HG03432 (cell line): ENCODE measurements at regions not wholly inside any gene's neighbourhood (a gene's known extent, or its start where the extent isn't known, plus 50 kb on each side); places are given as distances from the start of the nearest gene placed in this dataset.

ENCODE experiments used
- ATAC-seq: cut with Tn5 transposase; IDR thresholded peaks from one replicate; pipeline ENCODE4 v1.9.1; 2021; ENCODE audit warnings: mild to moderate bottlenecking, moderate library complexity; ENCODE audit not compliant: unreplicated experiment

DNA sequence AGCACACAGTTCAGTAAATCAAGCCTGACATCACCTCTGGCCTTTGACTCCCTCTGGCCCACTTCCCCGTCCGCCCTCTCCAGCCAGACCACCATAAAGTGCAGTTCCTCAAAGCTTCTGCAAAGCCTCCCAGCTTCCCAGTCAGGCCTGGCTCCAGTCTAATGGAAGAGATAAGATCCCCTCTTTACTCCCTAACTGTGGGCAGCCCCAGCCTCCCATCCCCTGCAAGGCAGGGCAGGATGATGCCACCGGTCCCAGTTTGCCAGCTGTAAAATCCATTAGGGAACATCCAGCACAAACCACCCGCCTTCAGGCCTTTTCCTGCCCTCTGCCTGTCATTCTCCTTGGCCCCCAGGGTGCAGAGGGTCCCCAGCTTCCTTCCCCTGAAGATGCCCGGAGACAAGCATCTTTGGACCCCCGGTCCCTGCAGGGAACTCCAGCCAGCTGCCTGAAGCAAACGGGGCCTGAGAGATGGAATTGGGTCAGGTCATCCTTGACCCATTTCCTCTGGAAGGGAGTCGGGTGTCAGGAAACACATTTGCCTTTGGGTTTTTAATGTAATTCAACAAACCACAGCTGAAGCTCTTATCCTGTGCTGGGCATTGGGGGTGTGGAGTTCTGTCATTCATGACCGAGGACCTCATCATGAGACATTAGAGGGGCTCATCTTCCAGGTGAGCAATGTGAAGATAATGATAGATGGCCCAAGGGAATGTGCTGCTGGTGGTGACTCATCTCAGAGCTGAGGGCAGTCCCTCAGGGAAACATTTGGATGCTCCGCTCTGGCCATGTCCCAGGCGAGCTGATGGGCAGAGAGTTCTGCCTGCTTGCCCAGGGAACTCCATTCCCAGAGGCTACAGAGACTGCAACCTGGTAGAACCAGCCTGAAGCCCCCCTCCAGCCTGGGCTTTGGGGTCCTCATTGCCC is 93.8 kb upstream of the CLMN start:
- ATAC-seq: no peak

DNA sequence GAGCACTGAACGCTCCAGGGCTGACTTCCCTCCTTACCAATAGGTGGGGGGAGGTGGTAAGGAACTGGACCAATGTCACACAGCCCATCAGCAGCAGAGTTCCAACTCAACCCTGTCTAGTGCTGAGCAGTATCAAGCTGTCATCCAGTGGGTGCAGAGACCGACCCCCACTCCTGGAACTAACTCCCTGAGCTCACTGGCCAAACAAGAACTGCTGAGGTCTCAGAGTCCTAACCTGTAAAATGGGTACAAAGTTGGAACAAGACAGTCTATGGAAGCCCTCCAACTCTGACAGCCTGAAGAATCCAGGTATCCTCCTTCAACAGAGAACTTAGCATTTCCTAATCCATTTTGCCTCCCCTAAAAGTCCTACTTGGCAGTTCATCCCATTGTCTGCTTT is 91.1 kb upstream of the CLMN start:
- no peak for ATAC-seq

DNA sequence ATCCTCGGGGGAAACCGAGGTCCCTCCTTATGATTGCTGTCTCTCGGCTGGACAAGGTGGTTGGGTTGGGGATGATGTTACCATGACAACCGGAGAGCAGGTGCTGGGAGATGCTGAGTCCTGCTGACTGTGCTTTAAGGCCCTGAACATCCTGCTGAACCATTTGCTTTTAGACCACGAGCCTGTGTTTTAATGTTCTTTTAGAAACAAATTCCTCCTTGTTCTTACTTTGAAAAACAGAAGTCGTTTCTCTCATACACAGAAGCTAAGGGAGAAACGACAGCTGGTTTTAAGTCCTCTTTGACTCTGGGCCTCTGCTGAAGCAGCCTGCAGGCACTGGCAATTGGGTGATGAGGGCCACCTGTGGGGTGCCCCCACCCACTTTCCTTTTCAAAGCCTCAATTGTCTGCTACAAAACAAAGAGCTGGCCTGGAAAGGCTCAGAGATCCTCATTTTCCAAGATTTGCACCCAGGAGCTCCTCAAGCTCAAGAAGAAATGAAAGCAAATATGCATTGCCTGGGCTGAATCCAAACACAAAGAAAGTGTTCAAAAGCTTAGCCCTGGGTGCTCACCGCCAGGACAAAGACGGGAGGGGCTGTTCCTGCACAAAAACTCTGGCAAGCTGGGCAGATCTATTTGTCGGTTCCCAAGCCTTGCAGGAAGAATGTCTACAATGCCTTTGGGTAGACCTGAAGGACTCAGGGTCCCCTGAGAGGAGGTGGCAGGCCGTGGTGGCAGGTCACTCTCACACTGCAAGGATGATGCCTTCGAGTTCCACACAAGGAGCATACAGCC is 90.0 kb upstream of the CLMN start:
- no peak for ATAC-seq

DNA sequence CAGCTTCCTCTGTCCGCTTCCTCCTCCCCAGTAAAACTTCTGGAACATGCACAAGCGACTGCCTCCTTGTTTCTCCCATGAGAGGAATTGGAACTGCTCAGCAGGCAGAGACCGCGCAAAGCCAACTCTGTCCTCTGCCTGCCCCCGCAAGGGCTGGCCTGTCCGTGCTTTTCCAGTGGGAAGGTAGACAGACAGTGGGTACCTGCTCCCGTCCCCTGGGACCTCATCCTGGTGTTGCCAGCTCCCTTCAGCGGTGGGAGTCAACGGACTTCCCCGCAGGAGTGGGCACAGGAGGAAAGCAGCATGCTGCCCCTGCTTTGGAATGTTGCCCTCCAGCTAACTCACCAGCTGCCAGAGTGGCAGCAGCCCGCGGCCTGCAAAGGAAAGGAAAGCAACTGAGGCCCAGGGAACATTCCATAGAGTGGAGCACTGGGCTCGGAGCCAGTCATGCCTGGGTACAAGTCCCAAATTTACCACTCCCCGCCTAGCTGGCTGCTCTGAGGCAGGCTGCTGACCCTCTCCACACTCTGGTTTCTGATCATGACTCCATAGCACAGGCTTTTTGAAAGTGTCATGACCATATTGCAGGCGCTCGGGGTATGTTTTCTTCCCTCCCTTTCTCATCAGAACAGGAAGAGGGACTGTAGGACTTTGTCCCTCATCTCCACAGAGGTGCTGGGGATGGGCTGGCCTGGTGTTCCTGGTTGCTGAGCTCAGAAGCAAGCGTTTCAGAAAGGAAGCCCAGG is 89.2 kb upstream of the CLMN start:
- no peak for ATAC-seq

DNA sequence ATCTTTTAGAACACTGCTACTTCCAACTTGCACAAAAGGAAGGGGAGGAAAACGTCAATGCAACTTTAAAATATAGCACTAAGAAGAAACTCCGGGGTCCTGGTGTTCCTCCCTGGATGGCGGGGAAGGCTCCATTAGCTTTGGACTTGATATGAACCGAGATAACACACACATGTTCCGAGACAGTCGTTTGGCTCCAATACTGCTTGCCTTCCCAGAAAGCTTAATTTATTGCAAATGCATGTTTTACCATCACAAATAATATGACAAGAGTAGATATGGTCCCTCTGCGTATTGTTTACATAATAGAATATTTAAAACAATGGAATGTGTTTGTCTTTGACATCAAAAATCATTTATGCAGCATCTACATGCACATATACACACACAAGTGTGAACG is 87.6 kb upstream of the CLMN start:
- ATAC-seq: no peak

DNA sequence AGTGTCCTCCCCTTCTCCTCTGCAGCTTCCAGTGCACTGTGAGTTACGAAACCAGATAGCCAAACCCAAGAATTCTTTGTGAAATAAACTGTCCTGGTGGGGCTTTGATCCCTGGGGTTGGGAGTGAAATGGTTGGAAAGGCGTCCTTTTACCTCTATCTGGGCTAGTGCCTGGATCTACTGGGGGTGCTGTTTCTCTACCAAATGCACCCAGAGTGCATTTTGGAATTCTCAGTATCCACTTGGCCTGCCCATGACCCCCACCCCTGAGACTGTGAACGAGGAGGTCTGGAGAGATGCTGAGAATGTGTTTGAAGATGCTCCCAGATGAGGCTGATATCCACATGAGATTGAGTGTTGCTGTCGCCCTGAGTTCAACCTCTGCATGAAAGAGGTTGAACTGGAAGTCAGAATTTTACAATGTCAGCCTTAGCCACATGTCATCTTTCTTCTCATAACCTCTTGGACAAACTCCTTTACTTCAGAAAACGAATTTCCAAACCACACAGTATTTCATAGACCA is 87.1 kb upstream of the CLMN start:
- no peak for ATAC-seq

DNA sequence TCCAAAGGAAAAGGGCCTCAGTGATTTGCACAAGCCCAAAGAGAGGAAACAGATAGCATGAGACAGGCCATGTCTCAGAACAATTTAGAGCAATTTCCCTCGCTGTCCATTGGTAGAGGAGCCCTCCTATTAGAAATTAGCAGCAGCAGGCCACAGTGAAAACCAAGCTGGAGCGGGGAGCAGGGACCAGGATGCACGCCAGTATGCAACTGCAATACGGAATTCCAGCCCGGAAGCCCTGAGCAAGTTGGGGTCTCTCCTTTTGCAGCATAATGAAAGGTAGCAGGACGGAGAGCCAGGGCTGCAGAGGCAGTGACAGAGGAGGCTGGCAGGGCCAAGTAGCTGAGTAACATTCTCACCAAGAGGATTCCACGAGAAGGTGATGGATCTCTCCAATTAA is 84.9 kb upstream of the CLMN start:
- ATAC-seq: no peak

DNA sequence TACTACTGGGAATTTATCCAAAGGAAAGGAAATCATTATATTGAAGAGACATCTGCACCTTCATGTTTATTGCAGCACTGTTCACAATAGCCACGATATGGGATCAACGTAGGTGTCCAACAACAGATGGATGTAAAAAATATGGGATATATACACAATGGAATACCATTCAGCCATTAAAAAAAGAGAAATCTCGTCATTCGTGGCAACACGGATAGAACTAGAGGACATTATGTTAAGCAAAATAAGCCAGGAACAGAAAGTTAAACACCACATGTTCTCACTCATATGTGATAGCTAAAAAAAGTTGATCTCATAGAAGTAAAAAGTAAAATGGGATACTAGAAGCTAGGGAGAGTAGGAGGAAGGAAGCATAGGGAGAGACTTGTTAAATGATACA is 82.9 kb upstream of the CLMN start:
- no peak for ATAC-seq

DNA sequence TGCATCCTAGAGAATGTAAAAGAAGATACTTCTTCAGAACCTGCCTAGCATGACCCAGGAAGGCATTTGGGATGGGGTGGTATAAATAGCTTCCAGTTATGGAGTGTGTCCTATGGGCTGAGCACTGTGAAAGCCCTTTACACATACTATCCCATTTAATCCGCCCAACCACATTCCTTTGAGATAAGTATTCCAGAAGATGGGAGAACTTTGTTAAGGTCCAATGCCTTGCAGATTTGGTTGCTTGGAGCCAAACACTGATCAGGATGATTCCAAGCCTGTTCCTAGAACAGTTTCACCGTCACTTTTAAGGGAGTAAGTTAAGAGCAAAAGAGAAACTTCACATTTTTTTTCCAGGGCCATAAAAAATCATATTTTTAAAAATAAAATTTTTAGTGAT is 82.5 kb upstream of the CLMN start:
- ATAC-seq: no peak

DNA sequence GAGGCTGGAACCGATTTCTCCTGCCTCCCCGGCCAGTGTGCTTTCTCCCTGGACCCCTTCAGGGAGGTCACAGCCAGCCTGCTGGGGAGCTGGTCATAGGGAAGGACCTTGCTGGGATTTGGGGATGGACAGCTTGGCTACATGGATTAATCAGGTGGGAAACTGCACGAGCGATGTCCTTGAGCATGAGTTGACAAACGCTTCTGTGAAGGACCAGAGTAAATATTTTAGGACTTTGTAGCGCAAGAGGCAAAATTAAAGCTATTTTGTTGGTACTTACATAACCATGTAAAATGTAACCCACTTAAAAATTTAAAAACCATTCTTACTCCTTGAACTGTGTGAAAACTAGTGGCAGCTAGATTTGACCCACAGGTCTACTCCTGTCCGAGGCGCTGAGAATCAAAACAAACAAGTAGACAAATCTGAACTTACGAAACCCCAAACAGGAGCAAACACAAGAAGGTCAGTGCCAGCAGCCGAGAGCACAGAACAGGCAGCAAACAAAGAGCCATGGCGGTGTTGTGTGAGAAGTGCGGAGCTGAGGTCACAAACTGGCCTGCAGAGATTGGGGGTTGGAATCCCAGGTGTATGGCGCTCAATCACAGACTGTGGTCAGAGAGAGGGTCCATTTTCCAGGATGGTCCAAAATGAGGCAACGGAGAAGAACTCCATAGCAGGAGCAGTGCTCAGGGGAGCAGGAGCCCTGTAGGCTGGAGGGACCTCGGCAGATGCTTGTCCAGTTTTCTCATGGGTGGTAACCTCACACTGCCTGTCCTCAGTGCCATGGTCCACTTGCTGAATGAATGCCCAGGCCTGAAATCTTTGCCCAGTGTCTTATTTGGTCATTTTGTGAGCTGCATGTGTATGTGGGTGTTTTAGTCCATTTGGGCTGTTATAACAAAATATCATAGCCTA is 79.2 kb upstream of the CLMN start:
- no peak for ATAC-seq

DNA sequence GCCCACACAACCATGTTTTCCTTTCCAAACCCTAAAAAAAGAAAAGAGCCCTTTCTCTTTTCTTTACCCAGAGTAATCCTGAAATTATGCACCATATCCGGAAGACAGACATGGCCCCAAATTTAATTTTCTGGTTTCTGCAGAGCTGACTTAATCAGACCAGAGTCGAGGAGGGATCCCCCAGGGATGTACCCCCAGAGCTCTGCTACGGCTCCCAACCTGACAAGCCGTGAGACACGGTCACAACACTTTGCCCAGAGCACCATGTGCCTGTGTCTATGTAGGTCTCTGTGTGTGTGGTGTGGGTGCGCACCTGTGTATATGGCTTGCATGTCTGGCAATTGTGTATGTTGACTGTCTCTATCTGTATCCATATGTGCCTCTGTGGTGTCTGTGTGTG is 77.6 kb upstream of the CLMN start:
- ATAC-seq: no peak

DNA sequence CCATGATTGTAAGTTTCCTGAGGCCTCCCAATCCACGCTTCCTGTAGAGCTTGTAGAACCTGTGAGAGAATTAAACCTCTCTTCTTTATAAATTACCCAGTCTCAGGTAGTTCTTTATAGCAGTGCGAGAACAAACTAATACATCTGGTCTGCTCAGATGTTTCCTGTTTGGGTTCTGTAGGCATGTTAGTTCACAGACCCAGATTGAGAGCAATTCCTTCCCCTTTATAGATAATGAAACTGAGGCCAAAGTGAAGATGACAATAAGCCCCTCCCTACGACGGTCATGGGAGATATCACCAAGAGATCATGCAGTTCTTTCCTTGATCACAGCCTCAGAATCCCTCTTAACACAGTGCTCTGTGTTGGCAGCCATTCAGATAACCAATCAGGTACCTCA is 76.5 kb upstream of the CLMN start:
- no peak for ATAC-seq

DNA sequence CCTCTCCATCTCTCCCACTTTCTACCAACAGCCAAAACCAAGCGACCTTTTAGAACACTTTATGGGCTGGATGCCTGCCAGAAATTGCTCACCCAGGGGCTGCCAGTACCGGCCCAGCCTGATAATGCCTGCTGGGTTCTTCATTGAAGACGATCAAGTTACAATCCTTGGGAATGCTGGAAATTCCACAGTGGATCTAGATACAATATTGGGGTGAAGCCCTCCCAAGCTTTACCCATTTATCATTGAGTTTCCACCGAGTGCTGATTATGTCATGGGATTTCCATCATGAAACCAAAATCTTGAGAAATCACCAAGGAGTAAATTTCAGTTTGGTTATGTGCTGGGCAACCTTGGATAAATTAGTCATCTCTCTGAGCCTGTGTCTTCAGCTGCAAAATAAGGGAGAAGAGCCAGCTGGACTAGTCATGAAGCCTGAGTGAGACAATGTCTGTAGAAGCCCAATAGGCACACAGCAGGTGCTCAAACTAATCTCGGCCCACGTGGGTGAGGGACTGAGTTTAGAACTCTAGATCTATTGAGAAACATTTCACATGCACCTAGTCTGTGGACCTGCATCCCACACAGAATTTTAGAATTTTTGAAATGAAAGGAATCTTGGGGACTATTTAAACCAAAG is 75.5 kb upstream of the CLMN start:
- no peak for ATAC-seq

DNA sequence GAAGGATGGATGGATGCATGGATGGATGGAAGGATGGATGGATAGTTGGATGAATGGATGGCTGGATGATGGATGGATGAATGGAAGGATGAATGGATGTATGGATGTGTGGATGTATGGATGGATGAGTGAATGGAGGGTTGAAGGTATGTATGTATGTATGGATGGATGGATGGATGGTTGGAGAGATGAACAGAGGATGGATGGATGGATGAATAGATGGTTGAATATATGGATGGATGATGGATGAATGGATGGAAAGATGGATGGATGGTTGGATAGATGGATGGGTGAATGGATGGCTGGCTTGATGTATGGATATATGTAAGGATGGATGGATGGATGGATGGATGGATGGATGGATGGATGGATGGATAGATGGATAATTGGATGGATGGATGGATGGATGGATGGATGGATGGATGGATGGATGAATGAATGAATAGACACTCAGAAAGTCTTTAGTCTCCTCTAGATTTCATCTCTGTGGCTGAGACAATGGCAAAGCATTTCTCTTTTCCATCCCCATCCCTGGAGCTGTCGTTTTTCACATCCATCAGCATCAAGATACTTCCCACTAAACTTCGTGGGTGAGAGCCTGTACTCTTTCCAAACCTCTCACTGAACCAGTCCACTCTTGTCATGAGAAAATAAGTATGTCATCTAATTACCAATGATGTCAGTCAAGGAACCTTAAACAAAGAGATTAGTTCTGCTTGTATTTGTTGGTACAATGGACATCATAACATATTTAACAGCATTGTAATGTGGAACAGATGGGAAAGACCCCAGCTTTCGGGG is 74.8 kb upstream of the CLMN start:
- no peak for ATAC-seq

DNA sequence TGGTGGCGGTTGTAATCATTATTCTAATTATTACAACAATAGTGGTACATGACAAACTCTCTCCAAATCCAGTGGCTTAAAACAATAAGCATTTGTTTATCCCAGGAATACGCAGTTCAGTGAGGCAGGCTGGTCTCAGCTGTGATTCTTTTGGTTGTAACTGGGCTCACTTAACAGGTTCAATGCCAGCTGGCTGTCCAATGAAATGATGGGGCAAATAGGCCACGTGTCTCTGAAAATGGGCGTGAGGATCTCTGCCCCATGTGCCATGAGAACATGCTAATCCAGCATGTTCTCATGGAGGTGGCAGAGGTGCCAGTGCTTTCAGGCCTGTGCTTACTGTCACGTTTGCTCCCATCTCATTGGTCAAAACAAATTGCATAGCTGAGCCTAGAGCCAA is 73.1 kb upstream of the CLMN start:
- no peak for ATAC-seq

DNA sequence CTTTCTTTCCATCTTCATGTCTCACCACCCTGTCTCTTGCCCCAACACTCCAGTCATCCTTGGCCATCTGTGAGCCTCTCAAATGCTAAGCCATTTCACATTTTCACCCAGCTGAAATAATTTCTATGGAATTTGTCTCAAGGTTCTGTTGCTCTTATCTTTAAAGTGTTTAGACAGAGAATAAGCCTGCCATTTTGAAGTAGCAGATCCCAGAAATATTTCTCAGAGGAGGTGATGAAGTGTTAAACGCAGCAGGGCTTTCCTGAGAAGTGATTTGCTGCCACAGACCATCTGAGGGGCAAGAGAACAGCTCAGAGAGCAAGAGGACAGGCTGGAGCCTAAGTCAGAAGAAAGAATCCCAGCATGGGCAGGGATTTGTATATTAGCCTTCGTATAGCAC is 71.6 kb upstream of the CLMN start:
- no peak for ATAC-seq

DNA sequence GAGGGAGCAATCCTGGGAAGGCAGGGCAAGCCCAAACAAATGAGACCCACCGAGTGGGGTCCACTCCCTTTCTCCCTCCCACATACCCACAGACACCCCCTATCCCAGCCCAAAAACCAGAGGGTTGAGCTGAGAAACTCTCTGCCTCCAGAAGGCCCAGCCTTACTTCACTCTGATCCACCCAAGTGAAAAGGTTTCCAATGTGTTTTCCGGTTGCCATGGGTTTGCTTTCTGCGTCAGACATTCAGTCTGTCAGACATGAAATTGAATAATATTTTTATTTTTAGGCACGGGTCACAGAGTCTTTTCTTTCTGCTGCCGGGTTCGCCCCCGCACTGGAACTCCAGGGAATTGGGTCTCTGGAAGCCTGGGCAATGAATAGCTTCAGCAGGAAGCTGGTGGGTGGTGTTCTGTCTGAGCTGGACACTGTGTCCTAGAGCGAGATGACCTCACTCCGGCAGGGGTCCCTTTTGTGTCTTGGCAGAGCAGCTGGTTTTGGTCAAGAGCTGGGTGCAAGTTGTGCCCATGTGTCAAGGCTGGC is 69.8 kb upstream of the CLMN start:
- no peak for ATAC-seq

DNA sequence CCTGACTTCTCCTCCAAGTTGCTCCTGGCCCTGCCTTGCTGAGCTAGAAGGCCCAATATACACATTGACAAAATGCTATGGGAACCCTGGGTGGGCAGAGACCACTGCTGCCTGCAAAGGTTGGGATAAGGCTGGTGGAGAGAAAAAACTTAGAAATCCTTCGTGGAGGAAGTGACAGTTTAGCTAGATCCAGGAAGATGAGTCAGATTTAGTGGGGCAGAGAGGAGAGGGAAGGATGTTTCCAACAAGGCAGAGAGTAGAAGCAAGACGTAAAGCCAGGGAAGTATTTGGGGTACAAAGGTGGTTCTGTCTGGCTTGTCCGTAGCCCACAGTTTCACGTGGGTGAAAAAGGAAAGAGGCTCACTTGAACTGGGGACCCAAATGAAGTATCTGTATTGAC is 69.0 kb upstream of the CLMN start:
- no peak for ATAC-seq
